HG03135 (cell line): ENCODE measurements at regions not wholly inside any gene's neighbourhood (a gene's known extent, or its start where the extent isn't known, plus 50 kb on each side); places are given as distances from the start of the nearest gene placed in this dataset.

ENCODE experiments used
- ATAC-seq: cut with Tn5 transposase; IDR thresholded peaks from one replicate; pipeline ENCODE4 v1.9.1; 2021; ENCODE audit warnings: mild to moderate bottlenecking, moderate library complexity; ENCODE audit not compliant: unreplicated experiment

- no peak for ATAC-seq
Measured at GRCh38 chr14:65222440-65222858, 120.1 kb upstream of the MAX start.

DNA sequence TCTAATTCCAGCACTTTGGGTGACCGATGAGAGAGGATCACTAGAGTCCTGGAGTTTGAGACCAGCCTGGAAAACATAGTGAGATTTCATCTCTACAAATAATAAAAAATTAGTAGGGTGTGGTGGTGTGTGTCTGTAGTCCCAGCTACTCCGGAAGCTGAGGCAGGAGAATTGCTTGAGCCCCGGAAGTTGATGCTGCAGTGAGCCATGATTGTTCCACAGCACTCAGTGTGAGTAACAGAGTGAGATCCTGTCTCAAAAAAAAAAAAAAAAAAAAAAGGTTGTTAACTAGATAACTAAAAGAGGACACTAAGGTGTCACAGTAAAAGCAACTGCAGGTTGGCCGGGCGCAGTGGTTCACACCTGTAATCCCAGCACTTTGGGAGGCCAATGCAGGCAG, 121.3 kb upstream of the MAX start:
- no peak for ATAC-seq

GRCh38 chr14:65224799-65225198, 122.5 kb upstream of the MAX start:
- no peak for ATAC-seq

- no peak for ATAC-seq
Measured at GRCh38 chr14:65225299-65226159, 123.2 kb upstream of the MAX start.

GRCh38 chr14:65226824-65227604, 124.7 kb upstream of the MAX start:
- ATAC-seq: no peak

DNA sequence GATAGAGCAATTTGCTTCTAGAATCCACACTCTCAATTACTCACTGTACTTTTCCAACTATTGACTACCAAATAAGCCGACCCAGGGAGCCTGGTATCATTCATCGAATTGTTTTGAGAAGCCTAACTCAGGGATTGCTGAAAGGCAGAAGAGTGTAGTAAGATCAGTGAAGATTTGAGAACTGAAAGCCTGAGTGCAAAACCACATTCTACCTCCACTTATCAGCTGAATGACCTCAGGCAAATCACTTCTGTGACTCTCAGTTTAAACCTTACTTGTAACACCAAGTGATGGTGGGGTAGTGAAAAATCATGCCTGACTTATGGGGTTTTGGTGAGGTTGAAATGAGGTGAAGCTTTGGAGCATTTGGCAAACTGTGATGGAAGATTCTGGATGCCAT, 126.1 kb upstream of the MAX start:
- peak; percentile 87 for ATAC-seq

- ATAC-seq: no peak
Measured at GRCh38 chr14:65228956-65229747, 126.8 kb upstream of the MAX start.

DNA sequence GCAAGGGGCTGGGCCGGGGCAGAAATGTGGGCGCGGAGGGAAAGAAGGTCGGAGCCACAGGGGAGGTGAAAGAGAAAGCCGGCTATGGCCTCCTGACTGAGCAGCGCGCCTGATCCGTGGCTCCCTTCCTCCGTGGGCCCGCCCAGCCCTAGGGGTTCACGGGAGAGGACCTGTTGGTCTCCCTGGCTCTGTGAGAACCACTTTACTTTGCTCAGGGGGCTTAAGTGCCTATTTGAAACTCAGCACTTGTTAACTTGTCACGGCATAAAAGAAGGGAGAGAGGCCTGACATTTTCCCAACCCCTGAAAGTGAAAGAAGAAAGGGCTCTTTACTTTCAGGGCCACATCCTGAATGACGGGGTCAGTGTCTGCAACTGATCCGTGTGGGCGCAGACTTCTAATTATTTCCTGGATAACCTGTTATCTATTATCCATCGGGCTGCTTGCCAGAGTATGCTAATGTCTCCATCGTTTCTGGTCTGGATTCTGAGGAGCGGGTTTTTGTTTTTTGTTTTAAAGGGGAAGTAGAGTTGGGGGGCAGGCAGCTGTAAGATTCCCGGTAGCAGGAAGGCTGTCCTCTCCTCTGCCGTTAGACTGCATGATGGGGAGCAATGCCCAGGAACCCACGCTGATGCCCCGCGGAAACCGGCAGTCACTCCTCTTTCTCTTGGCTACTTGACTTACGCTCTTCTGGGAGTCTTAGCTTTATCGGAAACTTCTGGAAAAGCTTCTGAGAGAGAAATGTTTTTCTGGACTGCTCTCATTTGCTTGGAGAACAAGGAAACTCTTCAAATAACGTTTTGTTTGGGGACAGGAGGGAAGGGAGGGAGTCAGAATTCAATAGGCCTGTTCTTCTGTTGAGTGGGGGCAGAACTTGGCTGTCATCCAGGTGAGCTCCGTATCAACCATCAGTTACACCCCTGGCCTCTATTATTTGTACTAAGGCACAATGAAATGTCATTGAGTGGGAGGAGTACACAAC, 127.7 kb upstream of the MAX start:
- ATAC-seq: no peak

- no peak for ATAC-seq
Measured at GRCh38 chr14:65231286-65231980, 129.1 kb upstream of the MAX start.

- ATAC-seq: no peak
Measured at GRCh38 chr14:65234752-65235361, 132.5 kb upstream of the MAX start.

DNA sequence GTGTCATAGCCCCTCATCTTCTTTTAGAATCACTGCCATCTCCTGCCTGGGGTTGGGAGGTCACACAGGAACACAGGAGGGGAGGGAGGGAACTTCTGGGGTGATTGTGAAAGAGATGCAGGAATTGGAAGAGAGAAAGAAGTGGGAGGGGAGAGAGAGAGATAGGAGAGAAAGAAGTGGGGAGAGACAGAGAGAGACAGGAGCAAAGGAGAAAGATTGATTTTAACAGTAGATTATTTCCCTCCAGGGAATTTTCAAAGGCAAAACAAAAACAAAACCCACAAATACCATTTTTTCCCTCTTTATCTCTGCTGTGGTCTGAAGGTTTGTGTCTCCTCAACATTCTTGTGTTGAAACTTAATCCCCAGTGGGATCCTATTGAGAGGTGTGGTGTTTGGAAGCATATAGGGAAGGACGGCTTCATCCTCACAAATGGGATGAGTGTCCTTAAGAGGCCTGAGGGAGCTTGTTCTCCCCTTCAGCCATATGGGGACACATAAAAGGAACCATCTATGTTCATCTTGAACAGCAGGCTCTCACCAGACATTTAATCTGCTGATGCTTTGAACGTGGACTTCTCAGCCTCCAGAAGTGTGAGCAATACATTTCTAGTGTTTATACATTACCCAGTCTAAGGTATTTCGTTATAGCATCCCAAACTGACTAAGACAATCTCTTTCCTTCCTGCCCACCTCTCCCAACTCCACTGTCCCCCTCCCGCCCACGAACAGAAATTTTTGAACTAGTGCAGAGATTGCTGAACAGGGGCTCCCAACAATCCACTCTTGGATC, 134.9 kb upstream of the MAX start:
- ATAC-seq: no peak

GRCh38 chr14:65237941-65238340, 135.6 kb upstream of the MAX start:
- ATAC-seq: no peak

GRCh38 chr14:65238456-65238855, 136.1 kb upstream of the MAX start:
- ATAC-seq: no peak

GRCh38 chr14:65239143-65239937, 137.0 kb upstream of the MAX start:
- ATAC-seq: no peak

DNA sequence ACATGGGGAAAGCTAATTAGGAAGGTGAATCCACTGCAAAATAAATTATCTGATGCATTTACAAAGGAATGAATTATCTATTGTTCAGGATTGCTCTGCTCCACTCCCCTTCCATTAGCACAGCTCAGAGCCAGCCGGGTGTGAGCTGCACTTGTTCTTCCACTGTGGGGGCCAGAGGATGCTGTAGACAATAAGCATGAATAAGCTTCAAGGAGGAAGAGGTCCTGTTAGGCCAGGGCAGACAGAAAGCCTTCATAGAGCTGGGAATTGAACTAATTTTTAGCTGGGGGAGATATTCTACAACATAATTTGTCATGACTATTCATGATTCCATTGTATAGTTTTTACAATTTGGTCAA, 137.6 kb upstream of the MAX start:
- no peak for ATAC-seq

DNA sequence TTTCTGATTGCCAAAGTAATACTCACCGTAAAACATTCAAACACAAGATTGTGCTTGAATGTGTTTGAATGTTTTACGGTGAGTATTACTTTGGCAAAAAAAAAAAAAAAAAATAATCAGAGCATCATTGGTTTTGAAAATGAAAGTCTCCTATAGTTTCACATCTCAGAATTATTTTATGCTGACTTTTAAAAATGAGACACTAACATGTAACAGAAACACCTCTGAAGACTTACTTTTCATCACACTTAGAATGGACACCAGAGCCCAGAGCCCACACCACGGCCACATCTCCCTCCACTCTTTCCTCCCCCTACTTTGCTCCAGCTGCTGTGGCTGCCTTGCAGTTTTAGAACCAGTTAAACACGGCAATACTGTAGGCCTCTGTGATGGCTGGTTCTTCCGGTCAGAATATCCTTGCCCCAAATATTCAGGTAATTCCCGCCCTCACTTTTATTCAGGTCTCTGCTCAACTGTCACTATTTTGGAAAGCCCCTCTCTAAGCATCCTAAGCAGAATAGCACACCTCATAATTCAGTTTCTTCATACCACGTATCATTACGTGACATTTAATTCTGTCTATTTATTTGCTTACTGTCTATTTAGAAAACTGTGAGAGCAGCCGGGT, 138.9 kb upstream of the MAX start:
- ATAC-seq: no peak

- no peak for ATAC-seq
Measured at GRCh38 chr14:65242732-65243134, 140.4 kb upstream of the MAX start.
